ENCODE measurements at regions not wholly inside any gene's neighbourhood (a gene's known extent, or its start where the extent isn't known, plus 50 kb on each side); places are given as distances from the start of the nearest gene placed in this dataset.

GRCh38 chr12:127650626-127651025 lies 616.3 kb upstream of the TMEM132C start:
- TF ChIP-seq, protein P1, sequence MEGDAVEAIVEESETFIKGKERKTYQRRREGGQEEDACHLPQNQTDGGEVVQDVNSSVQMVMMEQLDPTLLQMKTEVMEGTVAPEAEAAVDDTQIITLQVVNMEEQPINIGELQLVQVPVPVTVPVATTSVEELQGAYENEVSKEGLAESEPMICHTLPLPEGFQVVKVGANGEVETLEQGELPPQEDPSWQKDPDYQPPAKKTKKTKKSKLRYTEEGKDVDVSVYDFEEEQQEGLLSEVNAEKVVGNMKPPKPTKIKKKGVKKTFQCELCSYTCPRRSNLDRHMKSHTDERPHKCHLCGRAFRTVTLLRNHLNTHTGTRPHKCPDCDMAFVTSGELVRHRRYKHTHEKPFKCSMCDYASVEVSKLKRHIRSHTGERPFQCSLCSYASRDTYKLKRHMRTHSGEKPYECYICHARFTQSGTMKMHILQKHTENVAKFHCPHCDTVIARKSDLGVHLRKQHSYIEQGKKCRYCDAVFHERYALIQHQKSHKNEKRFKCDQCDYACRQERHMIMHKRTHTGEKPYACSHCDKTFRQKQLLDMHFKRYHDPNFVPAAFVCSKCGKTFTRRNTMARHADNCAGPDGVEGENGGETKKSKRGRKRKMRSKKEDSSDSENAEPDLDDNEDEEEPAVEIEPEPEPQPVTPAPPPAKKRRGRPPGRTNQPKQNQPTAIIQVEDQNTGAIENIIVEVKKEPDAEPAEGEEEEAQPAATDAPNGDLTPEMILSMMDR (IDR thresholded peaks at IDR 0.05), result no peak
- no peak for TF ChIP-seq ZFX (IDR thresholded peaks at IDR 0.05; ENCODE audit: borderline replicate concordance)
